Stimulated activated CD4-positive, alpha-beta T cell treated with anti-CD3 and anti-CD28 coated beads, Interleukin-4, amount 100 ng/mL, for 4 hours (primary cell): ENCODE measurements at regions not wholly inside any gene's neighbourhood (a gene's known extent, or its start where the extent isn't known, plus 50 kb on each side); places are given as distances from the start of the nearest gene placed in this dataset.
A peak's percentile ranks its signal among the peaks of the same experiment; 100 is the strongest.
"Not testable (repeated sequence)": the region's sequence is repeated elsewhere in the genome, so short reads cannot be mapped to it uniquely, and the experiment has no call there.

Experiments
- DNase-seq, 2 experiments: peaks; one replicate each; pipeline ENCODE4 v3.0.0-alpha.2; 2020

- DNase-seq: not testable (repeated sequence)
Measured at GRCh38 chr15:21357056-21357455, 83.2 kb downstream of the POTEB3 start.

GRCh38 chr15:21355944-21356343 is 84.4 kb downstream of the POTEB3 start:
- DNase-seq: not testable (repeated sequence)

GRCh38 chr15:21354597-21354996 is 85.7 kb downstream of the POTEB3 start:
- DNase-seq: not testable (repeated sequence)

- DNase-seq: not testable (repeated sequence)
Measured at GRCh38 chr15:21352670-21353318, 87.5 kb downstream of the POTEB3 start.

GRCh38 chr15:21344960-21345359 is 95.3 kb downstream of the POTEB3 start:
- peak; percentile 0 to 1 for DNase-seq

- not testable (repeated sequence) for DNase-seq
Measured at GRCh38 chr15:21344500-21344899, 95.8 kb downstream of the POTEB3 start.

GRCh38 chr15:21337028-21337427 is 103.3 kb downstream of the POTEB3 start:
- not testable (repeated sequence) for DNase-seq

GRCh38 chr15:21324720-21325460 is 115.4 kb downstream of the POTEB3 start:
- peak; percentile 36 to 47 for DNase-seq

- not testable (repeated sequence) for DNase-seq
Measured at GRCh38 chr15:21284353-21284752, 155.9 kb downstream of the POTEB3 start.

GRCh38 chr15:21283210-21283609 is 157.1 kb downstream of the POTEB3 start:
- DNase-seq: not testable (repeated sequence)

GRCh38 chr15:21280272-21280671 is 160.0 kb downstream of the POTEB3 start:
- not testable (repeated sequence) for DNase-seq

GRCh38 chr15:21272176-21272982 is 167.9 kb downstream of the POTEB3 start:
- not testable (repeated sequence) for DNase-seq

GRCh38 chr15:21271566-21271965 is 168.7 kb downstream of the POTEB3 start:
- no peak for DNase-seq

GRCh38 chr15:21270474-21270873 is 169.8 kb downstream of the POTEB3 start:
- DNase-seq: no peak

- DNase-seq: not testable (repeated sequence)
Measured at GRCh38 chr15:21269673-21270072, 170.6 kb downstream of the POTEB3 start.

GRCh38 chr15:21269121-21269520 is 171.2 kb downstream of the POTEB3 start:
- DNase-seq: no peak

GRCh38 chr15:21268436-21268940 is 171.8 kb downstream of the POTEB3 start:
- DNase-seq: no peak

- no peak for DNase-seq
Measured at GRCh38 chr15:21267671-21268395, 172.5 kb downstream of the POTEB3 start.

GRCh38 chr15:21267226-21267625 is 173.1 kb downstream of the POTEB3 start:
- no peak for DNase-seq

GRCh38 chr15:21265628-21266027 is 174.7 kb downstream of the POTEB3 start:
- DNase-seq: not testable (repeated sequence)

- no peak for DNase-seq
Measured at GRCh38 chr15:21262851-21263425, 177.4 kb downstream of the POTEB3 start.
